ENCODE measurements at regions not wholly inside any gene's neighbourhood (a gene's known extent, or its start where the extent isn't known, plus 50 kb on each side); places are given as distances from the start of the nearest gene placed in this dataset.

DNA sequence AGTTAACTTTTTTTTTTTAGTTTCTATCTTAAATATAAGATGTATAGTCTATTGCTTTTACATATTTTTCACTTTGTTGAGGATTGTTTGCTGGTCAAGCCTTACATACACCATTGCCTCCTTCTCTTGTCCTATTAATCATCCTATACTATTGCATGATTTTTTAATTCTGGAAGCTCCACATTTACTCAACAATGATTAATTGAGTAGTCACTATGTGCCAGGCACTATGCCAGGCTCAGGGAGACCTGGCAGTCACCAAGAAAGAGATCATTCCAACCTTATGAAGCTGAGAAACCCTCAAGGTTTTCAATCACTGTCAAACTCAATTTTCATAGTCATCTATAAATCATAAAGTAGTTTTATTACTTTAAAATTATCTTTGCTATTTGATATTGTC lies 626.2 kb downstream of the IGSF11 start:
- DNase-seq, result no peak

DNA sequence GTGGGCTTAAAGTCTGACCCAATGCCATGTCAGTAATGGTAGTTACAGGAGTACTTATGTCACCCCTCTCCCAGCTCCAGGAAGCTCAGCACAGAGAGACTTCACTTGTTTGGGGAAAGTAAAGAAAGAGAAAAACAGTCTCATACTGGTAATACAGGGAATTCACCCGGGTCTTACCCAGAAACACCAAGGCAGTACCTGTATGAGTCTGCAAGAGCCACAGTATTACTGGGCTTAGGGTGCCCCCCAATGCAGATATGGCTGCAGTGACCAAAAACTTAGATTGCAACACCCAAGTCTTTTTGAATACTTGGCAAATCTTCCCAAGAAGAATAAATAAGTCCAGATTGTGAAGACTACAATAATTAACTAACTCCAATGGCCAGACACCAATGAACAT lies 622.1 kb downstream of the IGSF11 start:
- no peak for DNase-seq

DNA sequence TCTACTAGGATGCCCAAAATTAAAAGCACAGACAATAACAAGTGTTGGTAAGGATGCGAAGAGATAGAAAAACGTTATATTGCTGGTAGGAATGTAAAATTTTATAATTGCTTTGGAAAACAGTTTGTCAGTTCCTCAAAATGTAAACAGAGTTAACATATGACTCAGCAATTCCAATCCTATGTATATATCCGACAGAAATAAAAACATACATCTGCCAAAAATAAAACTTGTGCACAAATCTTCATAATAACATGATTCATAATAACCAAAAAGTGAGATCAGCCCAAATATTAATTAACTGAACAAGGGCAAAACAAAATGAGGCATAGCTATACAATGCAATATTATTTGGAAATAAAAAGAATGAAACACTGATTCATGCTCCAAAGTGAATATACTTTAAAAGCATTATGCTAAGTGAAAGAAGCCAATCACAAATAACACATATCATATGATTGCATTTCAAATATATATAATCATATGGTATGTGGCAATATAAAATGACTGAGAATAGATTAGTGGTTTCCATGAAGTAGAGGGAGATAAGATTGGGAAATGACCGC lies 609.3 kb downstream of the IGSF11 start:
- DNase-seq, result no peak

DNA sequence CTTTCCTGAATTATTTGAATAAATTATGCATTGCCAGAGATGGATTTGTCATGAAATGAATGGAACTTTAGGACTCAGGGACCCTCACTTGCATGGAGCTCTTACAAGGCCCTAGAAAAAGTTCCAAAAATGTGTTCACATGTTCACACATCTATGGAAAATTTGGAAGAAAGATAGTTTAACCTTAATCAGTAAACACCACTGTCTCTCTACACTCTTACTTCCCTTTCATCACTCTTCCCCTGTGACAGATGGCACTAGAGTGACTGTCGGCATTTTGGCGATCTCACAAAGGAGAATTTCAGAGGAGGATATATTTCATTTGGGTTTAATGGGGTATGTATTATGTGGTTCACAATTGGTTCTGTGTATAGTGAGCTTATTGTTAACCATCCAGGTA lies 600.8 kb downstream of the IGSF11 start:
- DNase-seq, result no peak

DNA sequence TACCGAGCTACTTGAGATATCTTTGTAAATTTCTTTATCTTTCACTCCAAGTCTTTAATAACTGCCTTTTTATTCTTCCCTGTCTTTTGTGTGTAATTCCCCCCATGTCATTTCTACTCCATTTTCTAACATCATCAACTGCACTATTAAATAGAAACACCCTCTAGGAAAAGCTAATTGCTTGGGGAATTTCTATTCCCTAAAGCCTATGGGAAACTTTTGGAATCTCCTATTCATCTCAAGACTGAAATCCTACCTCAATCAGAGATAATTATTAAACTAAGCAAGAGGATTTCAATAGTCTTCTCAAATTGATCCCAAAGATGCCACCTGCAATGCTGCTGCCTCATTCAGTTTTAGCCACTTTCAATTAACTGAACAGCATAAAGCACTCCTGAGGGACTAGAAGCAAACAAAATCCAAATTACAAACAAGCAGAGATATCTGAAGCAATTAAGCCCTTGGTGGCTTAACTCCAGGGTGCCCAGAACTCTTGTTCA lies 598.7 kb downstream of the IGSF11 start:
- no peak for DNase-seq

DNA sequence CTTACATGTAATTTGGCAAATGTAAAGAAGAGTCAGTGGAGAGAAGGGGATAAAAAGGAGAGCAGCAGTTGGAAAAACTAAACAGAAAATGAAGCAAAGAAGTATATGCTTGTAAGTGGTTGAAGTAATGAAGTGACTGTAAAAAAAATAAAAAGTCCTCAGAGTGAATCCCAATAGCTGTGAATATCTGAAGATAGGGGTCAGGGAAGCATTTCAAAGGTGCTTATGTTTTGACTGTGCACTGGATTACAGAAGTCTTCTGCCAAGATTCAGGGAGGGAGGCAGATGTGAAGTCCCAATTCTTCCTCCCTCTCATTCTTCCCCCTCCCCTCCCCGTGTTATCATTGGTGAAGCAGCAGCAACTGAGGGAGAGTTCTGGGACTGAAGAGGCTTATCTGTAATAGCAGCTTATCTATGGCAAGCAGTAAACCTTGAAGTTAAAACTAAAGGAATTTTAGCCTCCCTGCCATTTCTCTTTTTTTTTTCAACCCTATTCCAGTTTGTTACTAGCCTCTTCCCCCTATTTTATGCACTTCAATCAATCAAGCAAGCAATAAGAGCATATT lies 597.9 kb downstream of the IGSF11 start:
- no peak for DNase-seq

DNA sequence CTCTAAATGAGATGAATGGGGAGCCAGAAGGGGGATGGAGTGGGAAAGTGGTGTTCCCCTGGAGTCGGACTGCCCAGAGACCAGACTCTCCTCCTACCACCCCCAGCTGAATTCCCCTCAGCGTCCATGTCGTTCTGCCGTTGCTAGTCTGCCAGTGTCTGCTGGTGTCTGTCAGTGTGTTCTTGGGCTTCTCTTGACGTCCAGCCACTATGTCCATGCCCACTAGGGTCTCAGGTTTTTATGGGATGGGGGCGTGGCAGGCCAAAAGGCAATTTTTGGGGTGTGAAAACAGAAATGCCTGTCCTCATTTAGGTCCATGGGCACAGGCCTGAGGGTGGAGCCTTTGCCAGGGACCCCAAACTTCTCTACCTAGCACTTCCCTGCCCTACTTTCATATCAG lies 589.6 kb downstream of the IGSF11 start:
- DNase-seq, result no peak

DNA sequence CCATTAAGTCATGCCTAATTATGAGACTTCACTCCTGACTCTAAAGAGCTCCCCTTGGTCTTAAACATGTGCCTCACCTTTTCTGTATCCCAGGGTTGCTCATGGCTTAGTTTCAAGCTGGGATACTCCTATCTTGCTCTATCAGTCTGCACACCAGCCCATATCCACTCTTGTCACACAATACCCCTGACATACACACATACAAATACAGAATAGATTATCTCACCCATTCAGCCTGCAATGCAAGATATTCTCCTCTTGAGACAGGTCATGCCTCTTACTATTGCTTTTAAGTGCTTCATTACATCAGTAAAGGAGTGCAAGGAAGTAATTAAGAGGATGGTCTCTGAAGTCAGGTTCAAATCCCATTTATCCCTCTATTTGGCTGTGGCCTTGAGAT lies 587.3 kb downstream of the IGSF11 start:
- no peak for DNase-seq

DNA sequence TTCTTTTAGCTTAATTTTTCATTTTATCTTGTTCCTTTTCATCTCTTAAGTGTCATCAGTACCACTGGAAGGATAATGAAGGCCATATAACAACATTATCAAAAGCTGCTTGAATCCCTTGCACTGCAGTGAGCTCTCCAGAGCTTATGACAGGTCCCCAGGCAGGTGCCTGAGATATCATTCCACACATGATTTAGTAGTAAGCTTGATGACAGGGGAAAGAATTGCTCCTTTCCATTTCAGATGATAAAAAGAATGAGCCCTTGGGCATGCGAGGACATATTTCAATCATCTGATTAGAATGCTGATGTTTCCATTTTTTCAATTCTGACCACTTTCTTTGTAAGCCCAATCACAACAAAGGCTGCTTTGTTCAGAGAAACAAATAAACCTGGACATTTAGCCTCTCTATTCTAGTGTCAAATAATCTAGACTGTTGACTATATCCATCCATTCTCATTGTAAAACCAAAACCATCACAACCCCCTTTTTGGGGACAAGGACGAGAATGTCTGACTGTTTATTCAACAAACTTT lies 567.8 kb downstream of the IGSF11 start:
- DNase-seq, result no peak

DNA sequence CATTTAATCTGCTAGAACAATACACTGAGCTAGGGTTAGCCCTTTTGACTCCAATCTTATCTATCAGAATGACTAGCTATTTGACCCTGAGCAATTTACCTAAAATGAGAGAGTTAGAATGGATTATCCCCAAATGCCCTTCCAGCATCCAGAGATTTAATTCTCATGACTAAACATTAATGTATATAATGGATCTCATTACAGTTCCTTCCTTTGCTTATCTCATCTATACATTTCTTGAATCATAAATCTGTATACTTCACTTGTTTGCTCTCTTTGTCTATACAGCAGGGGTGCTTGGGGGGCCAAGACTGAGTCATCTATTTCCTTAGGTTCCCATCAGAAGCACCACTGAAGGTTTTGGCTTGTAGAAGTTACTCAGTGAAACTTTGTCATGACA lies 565.8 kb downstream of the IGSF11 start:
- no peak for DNase-seq

DNA sequence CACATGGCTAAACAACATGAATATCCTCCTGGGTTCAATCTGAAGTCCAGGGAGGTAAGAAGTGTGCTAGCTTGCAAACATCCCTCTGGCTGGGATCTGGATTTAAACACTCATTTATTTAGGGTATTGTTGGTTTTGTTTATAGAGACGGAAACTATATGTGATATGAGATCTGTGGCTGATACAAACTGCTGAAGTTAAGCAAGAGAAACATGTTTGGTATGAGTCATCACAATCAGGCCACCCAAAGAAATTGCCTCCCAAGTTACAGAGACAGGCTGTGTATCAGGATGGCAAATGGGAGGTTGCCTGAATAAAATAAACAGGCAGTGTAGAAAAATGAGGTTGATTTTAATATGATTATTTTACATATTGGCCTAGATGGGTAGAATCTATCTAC lies 562.1 kb downstream of the IGSF11 start:
- no peak for DNase-seq

DNA sequence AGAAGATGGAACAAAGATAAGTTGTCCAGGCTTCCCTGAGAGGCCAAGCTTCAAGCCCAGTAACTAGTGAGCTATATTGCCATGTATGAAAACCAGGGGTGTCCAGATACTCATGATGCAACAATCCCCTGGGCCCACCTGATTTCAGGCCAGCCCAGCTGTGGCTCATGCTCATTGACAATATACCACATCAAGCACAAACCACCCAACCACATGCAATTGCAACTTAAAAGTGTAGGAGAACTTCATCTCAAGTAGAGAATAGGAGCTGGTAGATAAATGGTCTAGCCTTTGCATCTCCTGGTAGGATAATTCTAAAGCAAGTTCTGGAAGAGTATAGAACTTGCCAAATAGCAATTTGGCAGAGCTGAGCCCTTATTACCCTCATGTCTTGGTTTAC lies 561.3 kb downstream of the IGSF11 start:
- DNase-seq, result no peak

DNA sequence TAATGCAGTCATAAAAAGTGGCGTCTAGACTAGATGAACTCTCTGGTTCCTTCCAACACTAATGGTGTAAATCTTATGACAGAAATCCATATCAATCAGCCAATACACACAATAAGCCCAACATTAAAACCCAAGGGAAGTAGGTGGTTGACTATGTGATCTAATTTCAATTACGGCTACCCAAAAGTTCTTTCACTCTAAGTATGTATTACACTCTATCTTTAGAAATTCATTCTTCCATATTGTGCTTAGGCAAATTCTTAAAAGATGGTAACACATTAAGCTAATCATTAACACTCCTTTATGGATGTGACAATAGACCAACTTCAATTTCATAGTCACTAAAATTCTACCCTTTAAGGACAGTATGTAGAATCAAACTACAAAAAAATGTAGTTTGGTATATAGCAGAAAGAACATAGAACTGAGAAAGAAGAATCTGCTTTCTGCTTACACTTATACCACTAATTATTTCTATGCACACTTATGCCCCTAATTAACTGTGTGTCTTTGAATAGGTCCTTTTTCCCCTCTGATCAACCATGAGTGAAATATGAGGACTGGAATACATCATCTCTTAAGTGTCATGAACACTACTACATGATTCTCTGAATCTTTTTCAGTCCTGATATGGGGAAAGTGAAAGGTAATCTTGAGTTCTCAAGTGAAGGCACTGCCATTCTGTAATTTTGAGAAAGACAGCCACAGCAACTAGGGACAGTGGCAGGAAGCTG lies 557.6 kb downstream of the IGSF11 start:
- DNase-seq, result no peak

DNA sequence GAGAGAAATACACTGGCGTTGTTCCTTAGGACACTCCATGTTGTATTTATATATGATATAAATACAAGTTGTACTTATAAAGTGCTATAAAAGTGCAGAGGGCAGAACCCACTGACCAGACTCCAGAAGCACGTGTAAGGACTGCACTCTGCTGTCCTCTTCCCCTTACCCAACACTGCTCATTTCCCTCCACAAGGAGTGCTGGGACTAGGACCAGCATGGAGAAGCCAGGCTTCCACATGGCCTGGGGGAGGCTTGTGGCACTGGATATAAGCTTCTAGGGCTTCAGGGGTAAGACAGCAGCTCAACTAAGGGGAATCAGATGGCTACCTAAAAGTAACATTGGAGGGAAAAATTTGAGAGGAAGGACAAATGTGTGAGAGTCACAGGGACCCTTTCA lies 556.9 kb downstream of the IGSF11 start:
- DNase-seq, result no peak

DNA sequence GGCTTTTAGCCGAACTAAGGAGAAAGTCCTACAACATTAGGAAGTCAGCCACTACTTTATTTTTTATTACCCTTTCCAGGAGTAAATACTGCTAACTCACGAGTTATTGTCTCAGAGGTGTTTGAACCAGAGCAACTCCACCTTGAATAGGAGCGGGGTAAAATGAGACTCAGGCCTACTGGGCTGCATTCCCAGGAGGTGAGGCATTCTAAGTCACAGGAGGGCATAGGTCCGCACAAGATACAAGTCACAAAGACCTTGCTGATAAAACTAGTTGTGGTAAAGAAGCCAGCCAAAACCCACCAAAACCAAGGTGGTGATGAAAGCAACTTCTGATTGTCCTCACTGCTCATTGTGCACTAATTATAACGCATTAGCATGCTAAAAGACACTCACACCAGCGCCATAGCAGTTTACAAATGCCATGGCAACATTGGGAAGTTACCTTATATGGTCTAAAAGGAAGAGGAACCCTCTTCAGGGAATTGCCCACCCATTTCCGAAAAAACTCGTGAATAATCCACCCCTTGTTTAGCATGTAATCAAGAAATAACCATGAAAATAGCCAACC lies 555.9 kb downstream of the IGSF11 start:
- DNase-seq, result no peak

DNA sequence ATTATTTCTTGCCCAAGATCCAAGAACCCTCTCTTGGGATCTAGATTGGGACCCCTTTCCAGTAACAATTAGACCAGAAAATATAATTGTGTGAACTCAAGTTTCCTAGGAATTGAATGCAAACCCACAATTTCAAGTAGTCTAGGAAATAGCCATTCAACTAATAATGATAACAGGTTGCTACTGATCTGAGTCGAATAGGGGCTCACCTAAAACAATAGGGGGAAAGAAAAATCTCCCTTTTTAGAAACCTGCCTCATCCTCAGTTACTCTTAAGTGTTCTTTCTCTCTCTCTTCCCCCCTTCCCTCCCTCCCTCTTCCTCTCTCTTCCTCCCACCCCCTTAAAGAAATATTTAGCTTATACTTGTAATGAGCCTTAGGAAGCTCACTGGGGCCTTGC lies 555.3 kb downstream of the IGSF11 start:
- DNase-seq, result no peak

DNA sequence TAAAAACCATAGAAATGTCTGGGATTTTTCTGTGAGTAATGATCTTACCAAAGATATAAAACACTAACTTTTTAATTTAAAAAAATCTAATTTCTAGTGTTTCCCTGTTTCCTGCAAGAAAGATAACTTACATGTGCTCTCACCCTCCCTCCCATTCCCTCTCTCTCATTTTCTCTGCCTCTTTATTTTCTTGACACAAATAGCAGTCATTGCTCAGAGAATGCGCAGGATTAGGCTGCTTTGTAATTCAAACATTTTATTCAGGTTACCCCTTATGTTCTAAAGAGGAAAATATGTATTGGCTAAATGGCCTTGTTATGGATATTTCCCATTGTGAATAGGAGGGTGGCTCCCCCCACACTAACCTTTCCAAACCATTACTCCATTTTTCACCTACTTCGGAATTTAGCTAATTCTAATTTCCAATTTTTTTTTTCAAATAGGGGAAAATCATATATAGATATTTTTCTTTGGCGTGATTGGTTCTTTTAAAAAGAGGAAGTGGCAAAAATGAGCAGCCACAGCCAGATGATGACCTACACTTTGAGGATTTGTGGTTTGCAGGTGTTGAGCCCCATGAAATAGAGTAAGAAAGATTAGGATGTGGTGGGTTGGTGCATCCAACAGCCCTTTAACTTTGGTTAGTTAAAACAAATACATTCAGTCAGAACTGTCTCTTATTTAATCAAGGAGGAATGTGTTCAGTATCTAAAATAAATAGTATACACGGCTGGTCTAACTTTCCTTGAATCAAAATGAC lies 554.4 kb downstream of the IGSF11 start:
- DNase-seq, result no peak

DNA sequence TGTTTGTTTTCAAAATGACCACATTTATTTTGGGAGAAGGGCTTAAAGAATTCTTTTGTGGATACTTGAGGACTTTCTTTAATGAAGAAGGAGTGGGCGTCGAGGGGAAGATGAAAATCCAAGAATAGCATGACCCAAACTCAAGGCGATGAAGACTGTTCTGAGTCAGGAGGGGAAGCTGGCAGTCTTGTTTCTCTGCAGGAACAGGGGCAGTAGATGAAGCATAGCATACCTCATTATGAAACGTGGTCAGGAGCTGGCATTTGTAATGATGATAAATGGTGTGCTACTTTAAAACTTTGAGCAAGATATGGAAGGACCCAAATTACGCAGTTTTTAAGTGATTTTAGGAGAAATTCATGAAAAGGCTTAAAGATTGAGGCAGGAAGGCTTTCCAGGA lies 549.0 kb downstream of the IGSF11 start:
- DNase-seq, result no peak

DNA sequence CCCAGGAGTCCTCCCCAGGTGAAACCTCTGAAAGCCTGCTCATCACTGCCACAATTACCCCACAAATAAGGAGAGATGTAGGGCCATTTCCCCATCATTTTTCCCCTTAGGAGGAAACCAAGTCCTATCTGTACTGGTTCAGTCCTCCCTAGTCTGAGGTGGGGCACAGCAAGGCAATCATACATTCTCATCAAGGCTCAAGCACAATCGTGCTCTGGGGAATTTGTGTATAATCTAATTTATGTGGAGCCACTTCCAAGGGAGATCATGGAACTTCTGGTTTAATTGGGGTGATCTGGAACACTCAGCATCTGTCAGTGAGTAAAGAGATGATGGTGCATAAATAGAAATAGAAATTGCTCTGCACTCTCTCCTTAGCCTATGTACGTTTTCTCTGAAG lies 546.9 kb downstream of the IGSF11 start:
- DNase-seq, result no peak

DNA sequence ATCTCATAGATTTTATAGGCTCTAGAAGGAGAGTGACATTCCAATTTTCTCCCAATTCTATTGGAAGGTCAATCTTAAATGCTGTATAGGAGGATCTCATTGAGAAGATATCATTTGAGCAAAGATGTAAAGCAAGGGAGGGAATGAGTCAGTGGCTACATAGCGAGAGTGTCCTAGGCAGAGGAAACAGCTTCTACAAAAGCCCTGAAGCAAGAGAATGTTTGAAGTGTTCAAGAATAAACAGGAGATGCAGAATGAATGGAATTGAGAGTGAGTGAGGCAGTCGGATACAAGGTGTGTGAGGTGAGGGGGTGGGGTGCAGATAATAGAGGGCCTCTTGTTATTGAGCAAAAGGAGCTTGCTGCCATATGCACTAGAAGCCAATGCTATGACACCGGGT lies 545.9 kb downstream of the IGSF11 start:
- DNase-seq, result no peak

DNA sequence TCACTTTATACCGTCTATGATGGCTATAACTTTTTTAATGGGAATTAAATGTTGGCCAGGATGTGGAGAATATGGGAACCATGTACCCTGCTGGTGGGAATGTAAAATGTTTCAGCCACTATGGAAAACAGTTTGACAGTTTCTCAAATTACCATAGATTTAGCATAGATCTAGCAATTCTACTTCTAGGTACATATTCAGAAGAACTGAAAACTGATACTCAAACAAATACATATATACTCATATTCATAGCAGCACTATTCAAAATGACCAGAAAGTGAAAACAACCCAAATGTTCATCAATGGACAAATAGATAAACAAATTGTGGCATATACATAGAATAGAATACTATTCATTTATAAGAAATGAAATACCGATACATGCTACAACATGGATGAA lies 539.4 kb downstream of the IGSF11 start:
- no peak for DNase-seq

DNA sequence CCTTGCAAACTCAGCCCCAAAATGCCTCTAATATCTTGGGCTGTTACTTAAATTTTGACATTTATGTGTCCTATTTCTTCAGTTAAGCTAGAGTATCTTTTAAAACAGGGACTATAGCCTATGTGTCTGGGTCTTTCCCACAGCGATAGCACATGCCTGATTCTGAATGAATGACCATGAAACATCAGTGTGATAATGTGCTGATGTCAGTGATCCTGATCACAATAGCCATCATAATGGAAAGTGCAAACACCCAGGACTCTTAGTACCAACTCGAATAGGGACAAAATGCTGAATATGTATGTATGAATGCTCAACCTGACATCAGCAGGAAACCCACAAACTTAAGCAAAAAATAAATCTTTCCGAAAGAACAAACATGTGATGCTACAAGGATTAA lies 537.4 kb downstream of the IGSF11 start:
- no peak for DNase-seq

DNA sequence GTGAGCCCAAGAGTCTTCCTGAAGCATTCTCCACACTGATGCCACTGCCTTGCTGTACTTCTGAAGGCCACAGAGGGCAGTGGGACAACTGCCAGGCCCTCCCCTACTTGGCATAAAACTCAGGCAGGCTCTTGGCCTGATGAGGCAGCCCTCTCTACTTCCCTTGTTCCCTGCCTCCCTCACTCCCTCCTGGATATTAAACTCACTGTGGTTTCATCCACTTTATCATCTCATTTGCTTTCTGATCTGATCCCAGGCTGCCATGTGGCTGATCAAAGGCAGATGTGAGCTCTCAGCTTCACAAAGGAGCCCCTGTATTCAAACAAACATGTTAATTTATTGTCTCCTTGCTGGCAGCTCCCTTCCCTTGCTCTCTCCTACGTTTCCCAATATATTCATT lies 533.5 kb downstream of the IGSF11 start:
- no peak for DNase-seq

Measured in activated CD8-positive, alpha-beta memory T cell treated with anti-CD3 and anti-CD28 coated beads for 24 hours (primary cell).